ENCODE measurements at regions not wholly inside any gene's neighbourhood (a gene's known extent, or its start where the extent isn't known, plus 50 kb on each side); places are given as distances from the start of the nearest gene placed in this dataset.

- DNase-seq: no peak
- no peak overlapping the region for H3K4me3 Mint-ChIP-seq
- no peaks in the 10 kb centered on the region for H3K27me3 Mint-ChIP-seq (ENCODE audit: low read depth)
- H3K36me3 Mint-ChIP-seq (ENCODE audit: low read depth): no peaks in the 10 kb centered on the region
- H3K9me3 Mint-ChIP-seq (ENCODE audit: insufficient read depth): no peaks in the 10 kb centered on the region
- ChIA-PET CTCF (no interaction called here), POLR2A (no interaction called here)
- no peak for ATAC-seq
- no peaks in the 10 kb centered on the region for H3K4me1 Mint-ChIP-seq (ENCODE audit: low read depth)
- H3K27ac Mint-ChIP-seq: no peak overlapping the region
Observed at GRCh38 chr17:15130426-15130825, 134.7 kb downstream of the PMP22 start.

DNA sequence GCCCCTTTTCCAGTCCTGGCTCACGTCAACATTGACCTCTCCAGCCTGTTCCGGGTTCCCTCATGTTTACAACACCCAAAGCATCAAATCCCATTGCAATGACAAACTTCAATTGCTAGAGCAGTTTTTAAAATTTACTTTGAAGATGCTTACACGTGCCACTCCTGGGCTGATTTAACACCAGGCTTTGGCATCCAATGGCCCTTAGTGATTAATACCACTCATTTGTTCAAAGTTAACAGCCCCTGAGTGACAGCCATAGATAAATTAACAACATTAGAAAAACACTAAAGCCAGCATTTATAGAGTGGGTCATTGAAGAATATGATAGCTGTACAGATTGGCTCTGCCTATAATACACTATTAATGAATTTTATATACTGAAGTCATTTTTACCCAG, 135.1 kb downstream of the PMP22 start:
- Mint-ChIP-seq H3K27me3 (ENCODE audit: low read depth) (no peaks in the 10 kb centered on the region), H3K36me3 (ENCODE audit: low read depth) (no peaks in the 10 kb centered on the region), H3K4me1 (ENCODE audit: low read depth) (no peaks in the 10 kb centered on the region), H3K4me3 (no peak overlapping the region), H3K27ac (no peak overlapping the region), H3K9me3 (ENCODE audit: insufficient read depth) (no peaks in the 10 kb centered on the region)
- ATAC-seq: no peak
- DNase-seq: no peak
- POLR2A ChIA-PET: no interaction called here
- CTCF ChIA-PET: no interaction called here

DNA sequence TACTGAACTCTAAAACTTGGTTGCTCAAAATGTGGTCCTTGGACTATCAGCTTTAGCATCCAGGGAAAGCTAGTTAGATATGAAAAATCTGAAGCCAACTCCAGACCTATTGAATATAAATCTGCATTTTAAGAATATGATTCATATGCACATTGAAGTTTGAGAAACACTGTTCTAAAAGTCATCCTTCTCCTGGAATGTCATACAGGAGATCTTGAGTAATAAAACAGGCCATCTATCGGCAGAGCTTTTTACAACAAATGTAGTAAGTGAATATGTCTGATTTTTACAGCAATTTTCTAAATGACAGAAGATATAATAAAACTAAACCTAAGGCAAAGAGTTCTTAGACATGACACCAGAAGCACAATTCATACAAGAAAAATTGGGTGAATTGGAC, 140.4 kb downstream of the PMP22 start:
- Mint-ChIP-seq H3K4me1 (ENCODE audit: low read depth) (no peaks in the 10 kb centered on the region), H3K9me3 (ENCODE audit: insufficient read depth) (no peaks in the 10 kb centered on the region), H3K4me3 (no peak overlapping the region), H3K27me3 (ENCODE audit: low read depth) (no peaks in the 10 kb centered on the region), H3K36me3 (ENCODE audit: low read depth) (no peaks in the 10 kb centered on the region), H3K27ac (no peak overlapping the region)
- ChIA-PET CTCF (no interaction called here), POLR2A (no interaction called here)
- DNase-seq: no peak
- no peak for ATAC-seq

GRCh38 chr17:15124264-15124595, 140.9 kb downstream of the PMP22 start:
- Mint-ChIP-seq H3K4me3 (no peak overlapping the region), H3K27ac (no peak overlapping the region), H3K4me1 (ENCODE audit: low read depth) (no peaks in the 10 kb centered on the region), H3K27me3 (ENCODE audit: low read depth) (no peaks in the 10 kb centered on the region), H3K9me3 (ENCODE audit: insufficient read depth) (no peaks in the 10 kb centered on the region), H3K36me3 (ENCODE audit: low read depth) (no peaks in the 10 kb centered on the region)
- POLR2A ChIA-PET: no interaction called here
- CTCF ChIA-PET: no interaction called here
- no peak for ATAC-seq
- no peak for DNase-seq

GRCh38 chr17:15123593-15124263, 141.4 kb downstream of the PMP22 start:
- ATAC-seq (no peak), DNase-seq (no peak)
- Mint-ChIP-seq H3K4me3 (no peak overlapping the region), H3K27me3 (ENCODE audit: low read depth) (no peaks in the 10 kb centered on the region), H3K27ac (no peak overlapping the region), H3K36me3 (ENCODE audit: low read depth) (no peaks in the 10 kb centered on the region), H3K4me1 (ENCODE audit: low read depth) (no peaks in the 10 kb centered on the region), H3K9me3 (ENCODE audit: insufficient read depth) (no peaks in the 10 kb centered on the region)
- CTCF ChIA-PET: no interaction called here
- POLR2A ChIA-PET: no interaction called here

- no peaks in the 10 kb centered on the region for H3K4me1 Mint-ChIP-seq (ENCODE audit: low read depth)
- no peaks in the 10 kb centered on the region for H3K27me3 Mint-ChIP-seq (ENCODE audit: low read depth)
- H3K4me3 Mint-ChIP-seq: no peak overlapping the region
- ATAC-seq (no peak), DNase-seq (no peak)
- no peaks in the 10 kb centered on the region for H3K36me3 Mint-ChIP-seq (ENCODE audit: low read depth)
- H3K27ac Mint-ChIP-seq: no peak overlapping the region
- no peaks in the 10 kb centered on the region for H3K9me3 Mint-ChIP-seq (ENCODE audit: insufficient read depth)
- ChIA-PET CTCF (no interaction called here), POLR2A (no interaction called here)
Observed at GRCh38 chr17:15122857-15123256, 142.3 kb downstream of the PMP22 start.

DNA sequence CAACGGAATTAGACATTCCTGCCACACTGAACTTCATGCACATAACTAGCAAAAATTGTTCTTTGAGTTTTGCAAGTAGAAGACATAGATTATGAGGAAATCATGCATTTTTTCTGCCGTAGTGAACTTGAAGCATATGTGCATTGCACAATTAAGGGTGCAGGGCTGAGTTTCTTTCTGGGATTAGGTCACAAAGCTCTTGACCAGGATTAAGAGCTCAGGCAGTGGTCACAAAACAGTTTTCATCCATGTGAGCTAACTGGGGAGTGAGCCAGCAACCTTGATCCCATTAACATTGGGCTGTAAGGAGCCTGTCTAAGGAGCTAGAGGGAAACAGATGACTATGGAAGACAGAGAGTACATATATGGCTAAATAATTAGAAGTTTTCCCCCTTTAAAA, 143.7 kb downstream of the PMP22 start:
- Mint-ChIP-seq H3K27me3 (ENCODE audit: low read depth) (no peaks in the 10 kb centered on the region), H3K9me3 (ENCODE audit: insufficient read depth) (no peaks in the 10 kb centered on the region), H3K4me1 (ENCODE audit: low read depth) (no peaks in the 10 kb centered on the region), H3K36me3 (ENCODE audit: low read depth) (no peaks in the 10 kb centered on the region), H3K27ac (no peak overlapping the region), H3K4me3 (no peak overlapping the region)
- ChIA-PET POLR2A (no interaction called here), CTCF (no interaction called here)
- DNase-seq: no peak
- no peak for ATAC-seq

DNA sequence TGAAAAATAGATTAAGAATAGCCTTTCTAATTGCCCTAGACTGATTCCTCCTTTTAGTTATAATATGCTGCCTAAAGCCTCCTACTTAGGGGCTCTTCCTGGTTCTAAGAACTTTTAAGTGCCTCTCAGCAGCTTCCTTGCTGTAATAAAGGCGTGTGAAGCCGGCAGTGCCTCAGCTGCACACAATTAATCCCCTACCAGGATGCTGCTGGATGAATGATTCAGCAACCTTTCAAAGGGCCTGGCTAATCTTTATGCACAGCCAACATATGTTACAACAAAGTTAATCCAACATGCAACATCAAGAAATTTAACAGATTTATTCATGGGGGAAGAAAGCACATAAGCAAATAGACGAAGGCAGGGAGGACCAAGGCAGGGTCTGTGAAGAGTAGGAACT, 145.2 kb downstream of the PMP22 start:
- H3K27ac Mint-ChIP-seq: no peak overlapping the region
- no peak for ATAC-seq

DNA sequence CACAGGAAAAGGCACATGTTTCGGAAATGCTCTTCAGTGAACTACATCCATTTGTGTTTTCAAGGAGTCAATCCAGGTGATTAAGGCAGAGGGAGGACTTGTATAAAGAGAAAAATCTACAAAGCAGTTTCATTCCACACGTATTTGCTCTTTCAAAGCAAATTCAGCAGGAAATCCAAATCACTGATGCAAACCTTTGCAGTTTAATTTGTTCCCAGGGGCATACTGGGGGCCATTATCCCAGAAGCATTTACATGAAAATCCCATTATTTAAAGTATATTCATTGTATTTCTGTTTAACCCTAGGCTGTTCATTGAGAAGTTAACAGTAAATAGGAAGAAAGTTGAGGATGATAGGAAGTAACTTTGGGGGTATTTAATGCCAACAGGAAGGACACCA, 147.9 kb downstream of the PMP22 start:
- Mint-ChIP-seq H3K27me3 (ENCODE audit: low read depth) (no peaks in the 10 kb centered on the region), H3K27ac (no peak overlapping the region), H3K4me1 (ENCODE audit: low read depth) (no peaks in the 10 kb centered on the region), H3K9me3 (ENCODE audit: insufficient read depth) (no peaks in the 10 kb centered on the region), H3K4me3 (no peak overlapping the region), H3K36me3 (ENCODE audit: low read depth) (no peaks in the 10 kb centered on the region)
- CTCF ChIA-PET: no interaction called here
- DNase-seq: no peak
- no peak for ATAC-seq
- POLR2A ChIA-PET: no interaction called here

More for the DNA sequence above, 145.2 kb downstream of the PMP22 start:
- Mint-ChIP-seq H3K9me3 (ENCODE audit: insufficient read depth) (no peaks in the 10 kb centered on the region), H3K27me3 (ENCODE audit: low read depth) (no peaks in the 10 kb centered on the region), H3K4me3 (no peak overlapping the region), H3K36me3 (ENCODE audit: low read depth) (no peaks in the 10 kb centered on the region), H3K4me1 (ENCODE audit: low read depth) (no peaks in the 10 kb centered on the region)
- POLR2A ChIA-PET: no interaction called here
- DNase-seq: no peak
- CTCF ChIA-PET: no interaction called here

DNA sequence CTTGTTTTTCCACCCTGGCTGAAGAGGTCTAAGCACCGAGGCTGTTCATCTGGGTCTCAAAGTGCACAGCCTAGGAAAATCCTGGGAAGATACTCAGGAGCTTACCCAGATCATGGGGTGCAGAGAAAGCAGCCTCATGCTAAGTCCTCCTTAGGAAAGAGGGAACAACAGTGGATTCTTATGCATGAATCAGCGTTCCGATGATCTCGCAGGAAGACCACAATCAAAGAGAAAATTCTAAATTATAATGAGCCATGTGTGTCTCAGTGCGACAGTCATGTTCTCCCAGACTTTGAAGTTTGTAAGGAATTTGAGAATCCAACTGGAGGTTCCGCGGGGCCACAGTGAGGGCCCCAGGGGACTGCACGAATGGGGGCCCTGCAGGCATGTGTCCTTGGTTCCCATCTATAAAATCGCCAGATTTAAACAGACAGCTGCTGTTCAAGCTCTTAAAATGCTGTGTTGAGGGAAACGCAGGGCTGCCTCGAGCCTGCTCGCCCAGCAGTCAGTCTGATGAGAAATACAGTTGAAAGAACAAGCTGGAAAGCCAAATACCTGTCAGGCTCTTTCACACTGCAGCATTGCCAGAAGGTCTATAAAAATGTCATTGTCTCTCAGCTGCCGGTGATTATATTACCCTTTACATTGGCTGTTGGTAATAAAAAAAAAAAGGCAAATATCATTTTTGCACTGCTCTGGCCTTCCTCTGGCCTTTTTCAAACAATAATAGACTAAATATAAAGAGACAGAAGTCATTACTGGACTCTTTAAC, 152.1 kb downstream of the PMP22 start:
- ChIA-PET CTCF (no interaction called here), POLR2A (no interaction called here)
- DNase-seq (no peak), ATAC-seq (no peak)
- no peak overlapping the region for H3K4me3 Mint-ChIP-seq
- peaks cover 2% of the 10 kb centered on the region for H3K4me1 Mint-ChIP-seq (ENCODE audit: low read depth)
- H3K9me3 Mint-ChIP-seq (ENCODE audit: insufficient read depth): no peaks in the 10 kb centered on the region
- no peaks in the 10 kb centered on the region for H3K36me3 Mint-ChIP-seq (ENCODE audit: low read depth)
- H3K27me3 Mint-ChIP-seq (ENCODE audit: low read depth): no peaks in the 10 kb centered on the region
- H3K27ac Mint-ChIP-seq: no peak overlapping the region

- no peak for DNase-seq
- Mint-ChIP-seq H3K36me3 (ENCODE audit: low read depth) (no peaks in the 10 kb centered on the region), H3K4me3 (no peak overlapping the region), H3K9me3 (ENCODE audit: insufficient read depth) (no peaks in the 10 kb centered on the region), H3K4me1 (ENCODE audit: low read depth) (peaks cover 2% of the 10 kb centered on the region), H3K27me3 (ENCODE audit: low read depth) (no peaks in the 10 kb centered on the region), H3K27ac (no peak overlapping the region)
- CTCF ChIA-PET: no interaction called here
- ATAC-seq: no peak
- POLR2A ChIA-PET: no interaction called here
Observed at GRCh38 chr17:15109608-15110007, 155.5 kb downstream of the PMP22 start.

GRCh38 chr17:15108992-15109391, 156.1 kb downstream of the PMP22 start:
- no peak overlapping the region for H3K4me3 Mint-ChIP-seq
- no peaks in the 10 kb centered on the region for H3K9me3 Mint-ChIP-seq (ENCODE audit: insufficient read depth)
- H3K27ac Mint-ChIP-seq: no peak overlapping the region
- POLR2A ChIA-PET: no interaction called here
- CTCF ChIA-PET: no interaction called here
- DNase-seq (no peak), ATAC-seq (no peak)
- H3K27me3 Mint-ChIP-seq (ENCODE audit: low read depth): no peaks in the 10 kb centered on the region
- H3K36me3 Mint-ChIP-seq (ENCODE audit: low read depth): no peaks in the 10 kb centered on the region
- H3K4me1 Mint-ChIP-seq (ENCODE audit: low read depth): peaks cover 2% of the 10 kb centered on the region

DNA sequence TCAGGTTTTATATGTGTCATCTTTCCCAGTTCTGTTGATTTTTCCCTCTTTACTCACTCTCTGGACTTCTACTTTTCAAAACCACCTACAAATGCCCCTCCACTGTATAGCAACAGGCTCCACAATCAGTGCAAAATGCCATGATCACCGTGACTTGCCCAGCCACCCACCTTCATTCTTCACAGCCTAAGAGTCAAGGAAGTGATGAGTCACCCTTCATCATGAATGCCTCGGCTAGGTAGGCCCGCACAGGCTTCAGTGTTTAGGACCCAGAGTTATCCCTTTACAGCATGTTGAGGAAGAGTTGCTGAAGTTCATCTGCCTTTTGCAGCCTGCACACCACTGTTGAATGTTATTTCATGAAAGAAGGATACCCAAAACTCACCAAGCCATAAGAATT, 158.6 kb downstream of the PMP22 start:
- no peaks in the 10 kb centered on the region for H3K36me3 Mint-ChIP-seq (ENCODE audit: low read depth)
- ATAC-seq (no peak), DNase-seq (no peak)
- POLR2A ChIA-PET: no interaction called here
- peaks cover 2% of the 10 kb centered on the region for H3K4me1 Mint-ChIP-seq (ENCODE audit: low read depth)
- no peak overlapping the region for H3K27ac Mint-ChIP-seq
- H3K9me3 Mint-ChIP-seq (ENCODE audit: insufficient read depth): no peaks in the 10 kb centered on the region
- CTCF ChIA-PET: no interaction called here
- H3K27me3 Mint-ChIP-seq (ENCODE audit: low read depth): no peaks in the 10 kb centered on the region
- no peak overlapping the region for H3K4me3 Mint-ChIP-seq
